ENCODE measurements at regions not wholly inside any gene's neighbourhood (a gene's known extent, or its start where the extent isn't known, plus 50 kb on each side); places are given as distances from the start of the nearest gene placed in this dataset.

DNA sequence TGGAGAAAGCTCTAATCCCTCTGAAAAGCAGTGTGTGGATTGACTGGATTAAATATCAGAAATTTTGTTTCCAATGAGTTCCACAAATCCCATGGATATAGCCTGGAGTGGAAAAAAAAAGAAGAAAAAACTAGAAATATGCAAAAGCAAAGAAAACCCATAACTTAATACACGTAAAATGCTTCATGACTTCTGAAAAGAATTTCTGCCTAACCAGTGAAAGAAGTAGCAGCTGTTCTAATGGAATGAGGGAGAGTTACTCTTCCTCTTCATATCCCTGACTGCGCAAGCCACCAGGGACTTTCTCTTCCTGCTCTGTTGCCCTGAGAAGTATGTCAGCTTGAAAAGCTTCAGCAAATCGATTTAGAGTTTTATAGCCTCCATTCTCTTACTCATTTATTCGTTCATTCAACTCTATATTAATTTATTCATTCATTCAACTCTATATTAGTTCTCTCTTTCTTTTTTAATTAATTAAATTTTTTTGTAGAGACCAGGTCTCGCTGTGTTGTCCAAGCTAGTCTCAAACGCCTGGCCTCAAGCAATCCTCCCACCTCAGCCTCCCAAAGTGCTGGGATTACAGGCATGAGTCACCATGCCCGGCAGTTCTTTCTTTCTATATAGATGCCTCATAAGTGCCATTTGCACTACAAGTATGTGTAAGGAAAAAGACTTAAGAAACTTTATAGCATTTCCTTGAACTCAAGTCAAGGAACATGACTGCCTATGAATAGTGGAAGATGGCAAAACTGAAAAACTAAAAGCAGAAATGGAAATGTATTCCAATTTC, 447.3 kb upstream of the NRP1 start:
- H3K4me1 ChIP-seq: no peaks in the 10 kb centered on the region
- CTCF ChIA-PET: no interaction called here
- no peaks in the 10 kb centered on the region; the same call in 1 of the 2 replicates for H3K9me3 ChIP-seq
- no peaks in the 10 kb centered on the region for H3K27me3 ChIP-seq (replicated peaks; ENCODE audit: control insufficient read depth, insufficient read depth, low read length)
- Mint-ChIP-seq H3K4me3 (ENCODE audit: unreplicated experiment) (no peak overlapping the region), H3K9me3 (ENCODE audit: unreplicated experiment) (peaks cover 17% of the 10 kb centered on the region), H3K27me3 (ENCODE audit: insufficient read depth, unreplicated experiment) (no peaks in the 10 kb centered on the region), H3K27ac (ENCODE audit: unreplicated experiment) (no peak overlapping the region), H3K4me1 (ENCODE audit: low read depth, unreplicated experiment) (peaks cover 7% of the 10 kb centered on the region), H3K36me3 (ENCODE audit: insufficient read depth, unreplicated experiment) (no peaks in the 10 kb centered on the region)
- TF ChIP-seq, protein P1, sequence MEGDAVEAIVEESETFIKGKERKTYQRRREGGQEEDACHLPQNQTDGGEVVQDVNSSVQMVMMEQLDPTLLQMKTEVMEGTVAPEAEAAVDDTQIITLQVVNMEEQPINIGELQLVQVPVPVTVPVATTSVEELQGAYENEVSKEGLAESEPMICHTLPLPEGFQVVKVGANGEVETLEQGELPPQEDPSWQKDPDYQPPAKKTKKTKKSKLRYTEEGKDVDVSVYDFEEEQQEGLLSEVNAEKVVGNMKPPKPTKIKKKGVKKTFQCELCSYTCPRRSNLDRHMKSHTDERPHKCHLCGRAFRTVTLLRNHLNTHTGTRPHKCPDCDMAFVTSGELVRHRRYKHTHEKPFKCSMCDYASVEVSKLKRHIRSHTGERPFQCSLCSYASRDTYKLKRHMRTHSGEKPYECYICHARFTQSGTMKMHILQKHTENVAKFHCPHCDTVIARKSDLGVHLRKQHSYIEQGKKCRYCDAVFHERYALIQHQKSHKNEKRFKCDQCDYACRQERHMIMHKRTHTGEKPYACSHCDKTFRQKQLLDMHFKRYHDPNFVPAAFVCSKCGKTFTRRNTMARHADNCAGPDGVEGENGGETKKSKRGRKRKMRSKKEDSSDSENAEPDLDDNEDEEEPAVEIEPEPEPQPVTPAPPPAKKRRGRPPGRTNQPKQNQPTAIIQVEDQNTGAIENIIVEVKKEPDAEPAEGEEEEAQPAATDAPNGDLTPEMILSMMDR (IDR thresholded peaks at IDR 0.05; ENCODE audit: insufficient read depth in 1 of 2, low read depth in 1 of 2, low read length in 1 of 2, severe bottlenecking in 1 of 2, unreplicated experiment in 1 of 2): no peak
- DNase-seq: no peak
- no peak overlapping the region for H3K4me3 ChIP-seq (ENCODE audit: low read depth, low read length)
- intact Hi-C loops (cut with micrococcal nuclease; ENCODE audit: unreplicated experiment): no loop called here
- POLR2A ChIA-PET: interaction anchor here (0.6 kb wide), 1 partner anchor 52 kb away, joined by 3 read pairs; no protein-coding TSS in a partner anchor
- no TSS peak for BruUV-seq (replicated peaks)
- H3K36me3 ChIP-seq (ENCODE audit: control insufficient read depth, insufficient read depth, low read length): no peaks in the 10 kb centered on the region

DNA sequence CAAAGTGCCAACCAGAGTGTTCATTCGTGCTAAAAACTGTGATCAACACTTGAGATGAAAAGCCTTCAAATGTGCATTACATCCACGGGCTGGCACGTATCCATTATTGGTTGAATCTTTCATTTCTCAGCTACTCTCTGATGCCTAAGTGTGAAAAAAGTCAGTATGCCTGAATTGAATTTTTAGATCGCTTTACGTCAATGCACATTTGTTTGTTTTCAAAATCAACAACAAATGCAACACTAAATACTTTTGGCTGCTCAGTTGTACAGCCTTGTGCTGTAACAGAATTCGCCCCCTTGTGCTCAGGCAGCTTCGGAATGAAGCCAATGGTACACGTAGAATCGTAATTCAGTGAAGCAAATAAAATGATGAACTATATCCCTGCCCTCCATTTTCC, 446.5 kb upstream of the NRP1 start:
- Mint-ChIP-seq H3K27me3 (ENCODE audit: insufficient read depth, unreplicated experiment) (no peaks in the 10 kb centered on the region), H3K27ac (ENCODE audit: unreplicated experiment) (no peak overlapping the region), H3K4me1 (ENCODE audit: low read depth, unreplicated experiment) (peaks cover 7% of the 10 kb centered on the region), H3K4me3 (ENCODE audit: unreplicated experiment) (no peak overlapping the region), H3K9me3 (ENCODE audit: unreplicated experiment) (peaks cover 17% of the 10 kb centered on the region), H3K36me3 (ENCODE audit: insufficient read depth, unreplicated experiment) (no peaks in the 10 kb centered on the region)
- DNase-seq: no peak
- Histone ChIP-seq H3K4me1 (no peaks in the 10 kb centered on the region), H3K9me3 (no peaks in the 10 kb centered on the region; the same call in 1 of the 2 replicates), H3K4me3 (ENCODE audit: low read depth, low read length) (no peak overlapping the region), H3K36me3 (ENCODE audit: control insufficient read depth, insufficient read depth, low read length) (no peaks in the 10 kb centered on the region), H3K27me3 (replicated peaks; ENCODE audit: control insufficient read depth, insufficient read depth, low read length) (no peaks in the 10 kb centered on the region)
- intact Hi-C loops (cut with micrococcal nuclease; ENCODE audit: unreplicated experiment): no loop called here
- POLR2A ChIA-PET: interaction anchor here (0.6 kb wide), 1 partner anchor 51 kb away, joined by 3 read pairs; no protein-coding TSS in a partner anchor
- TF ChIP-seq, protein P1 (IDR thresholded peaks at IDR 0.05; ENCODE audit: insufficient read depth in 1 of 2, low read depth in 1 of 2, low read length in 1 of 2, severe bottlenecking in 1 of 2, unreplicated experiment in 1 of 2): no peak
- no TSS peak for BruUV-seq (replicated peaks)
- CTCF ChIA-PET: no interaction called here

DNA sequence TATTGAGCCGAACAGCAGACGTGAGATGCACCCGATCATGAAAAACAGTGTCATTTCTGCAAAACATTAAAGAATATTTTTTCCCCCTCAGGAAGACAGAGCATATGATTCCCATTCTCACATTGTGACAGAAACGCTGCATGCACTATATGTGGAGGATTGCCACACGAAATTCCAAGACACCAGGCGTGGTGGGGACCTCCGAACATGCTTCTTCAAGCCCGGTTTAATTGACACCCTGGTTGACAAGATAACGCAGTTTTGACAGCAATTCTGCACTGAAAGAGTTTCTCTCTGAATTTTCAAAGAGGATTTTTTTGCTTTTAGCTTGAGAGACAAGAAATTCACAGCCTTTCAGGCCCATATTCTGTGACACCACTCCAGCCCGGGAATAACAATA, 442.8 kb upstream of the NRP1 start:
- CTCF ChIA-PET: interaction anchor here (0.7 kb wide), 1 partner anchor 1747 kb away, joined by 3 read pairs; no protein-coding TSS in a partner anchor
- POLR2A ChIA-PET: no interaction called here
- H3K9me3 Mint-ChIP-seq (ENCODE audit: unreplicated experiment): no peaks in the 10 kb centered on the region
- no peaks in the 10 kb centered on the region for H3K36me3 ChIP-seq (ENCODE audit: control insufficient read depth, insufficient read depth, low read length)
- BruUV-seq (replicated peaks): no TSS peak
- H3K27ac Mint-ChIP-seq (ENCODE audit: unreplicated experiment): no peak overlapping the region
- no peaks in the 10 kb centered on the region; the same call in 1 of the 2 replicates for H3K9me3 ChIP-seq
- no peaks in the 10 kb centered on the region for H3K27me3 Mint-ChIP-seq (ENCODE audit: insufficient read depth, unreplicated experiment)
- no peak overlapping the region for H3K4me3 ChIP-seq (ENCODE audit: low read depth, low read length)
- no peak for DNase-seq
- H3K4me1 Mint-ChIP-seq (ENCODE audit: low read depth, unreplicated experiment): peaks cover 7% of the 10 kb centered on the region
- H3K27me3 ChIP-seq (replicated peaks; ENCODE audit: control insufficient read depth, insufficient read depth, low read length): no peaks in the 10 kb centered on the region
- TF ChIP-seq, protein P1 (IDR thresholded peaks at IDR 0.05; ENCODE audit: insufficient read depth in 1 of 2, low read depth in 1 of 2, low read length in 1 of 2, severe bottlenecking in 1 of 2, unreplicated experiment in 1 of 2): no peak
- H3K4me3 Mint-ChIP-seq (ENCODE audit: unreplicated experiment): no peak overlapping the region
- no peaks in the 10 kb centered on the region for H3K36me3 Mint-ChIP-seq (ENCODE audit: insufficient read depth, unreplicated experiment)
- H3K4me1 ChIP-seq: no peaks in the 10 kb centered on the region
- intact Hi-C loops (cut with micrococcal nuclease; ENCODE audit: unreplicated experiment): no loop called here

Data from Caco-2 (cell line).